ENCODE measurements at regions not wholly inside any gene's neighbourhood (a gene's known extent, or its start where the extent isn't known, plus 50 kb on each side); places are given as distances from the start of the nearest gene placed in this dataset.

GRCh38 chr10:128722947-128723346 is 596.7 kb upstream of the MKI67 start:
- TF ChIP-seq MAX (IDR thresholded peaks at IDR 0.05) (no peak), CTCF (IDR thresholded peaks at IDR 0.05; ENCODE audit: low read depth, low read length, missing input control) (no peak), ZBTB33 (IDR thresholded peaks at IDR 0.05) (no peak), SP1 (IDR thresholded peaks at IDR 0.05) (no peak), YY1 (IDR thresholded peaks at IDR 0.05) (no peak), REST (IDR thresholded peaks at IDR 0.05) (no peak), FOXA1 (IDR thresholded peaks at IDR 0.05) (no peak), EGR1 (IDR thresholded peaks at IDR 0.05; ENCODE audit: low read depth in 2 of 2) (no peak), RAD21 (IDR thresholded peaks at IDR 0.05) (no peak)

All from liver (tissue), 3 donors.